ENCODE measurements at regions not wholly inside any gene's neighbourhood (a gene's known extent, or its start where the extent isn't known, plus 50 kb on each side); places are given as distances from the start of the nearest gene placed in this dataset.

- no peak for TF ChIP-seq CTCF (IDR thresholded peaks at IDR 0.05; ENCODE audit: insufficient read depth, low read length)
- no peak for TF ChIP-seq POLR2AphosphoS5 (IDR thresholded peaks at IDR 0.05; ENCODE audit: low read depth)
- no peak for TF ChIP-seq REST (IDR thresholded peaks at IDR 0.05; ENCODE audit: insufficient replicate concordance, low read depth)
- no peak for TF ChIP-seq SPI1 (IDR thresholded peaks at IDR 0.05; ENCODE audit: borderline replicate concordance, low read depth)
- no peak for TF ChIP-seq GABPA (IDR thresholded peaks at IDR 0.05; ENCODE audit: low read depth)
Measured at GRCh38 chr1:87705233-87705632, 376.6 kb downstream of the LMO4 start.

Measured in HL-60 (cell line).